SU-DHL-6 (cell line): ENCODE measurements at regions not wholly inside any gene's neighbourhood (a gene's known extent, or its start where the extent isn't known, plus 50 kb on each side); places are given as distances from the start of the nearest gene placed in this dataset.

Source experiments
- H2AFZ ChIP-seq: fragments of 200-600 bp; sonication (generic); 2 replicates; pipeline ENCODE4 v1.6.1; 2014; ENCODE audit warnings: low read depth, mild to moderate bottlenecking, moderate library complexity, mixed read lengths, antibody characterized with exemption, low read length; ENCODE audit not compliant: severe bottlenecking
- H3F3A ChIP-seq: fragments of 200-600 bp; shearing (Covaris generic); 2 replicates; pipeline ENCODE4 v1.6.0; 2016; ENCODE audit warnings: antibody characterized with exemption, mild to moderate bottlenecking; ENCODE audit not compliant: insufficient read depth
- H3K27ac ChIP-seq: fragments of 200-600 bp; sonication (generic); 2 replicates; pipeline ENCODE4 v1.5.1; 2016; ENCODE audit warnings: low read depth, mild to moderate bottlenecking, low read length, moderate library complexity, mixed read lengths
- H3K27me3 ChIP-seq: fragments of 200-600 bp; sonication (generic), shearing (Covaris generic); 2 replicates; pipeline ENCODE4 v1.6.0; 2014; ENCODE audit warnings: mild to moderate bottlenecking, low read length
- H3K36me3 ChIP-seq: fragments of 200-600 bp; sonication (generic); 2 replicates; pipeline ENCODE4 v1.6.1; 2014; ENCODE audit warnings: mild to moderate bottlenecking, low read length, mixed read lengths
- H3K4me2 ChIP-seq: fragments of 300-600, 200-600 bp; shearing (Covaris generic), sonication (generic); 2 replicates; pipeline ENCODE4 v1.6.0; 2014; ENCODE audit warnings: low read length, low read depth, mild to moderate bottlenecking; ENCODE audit not compliant: poor library complexity, severe bottlenecking
- H3K4me3 ChIP-seq: fragments of 200-600 bp; sonication (generic); 2 replicates; pipeline ENCODE4 v1.5.1; 2014; ENCODE audit warnings: antibody characterized with exemption, low read length, mild to moderate bottlenecking, mixed read lengths; ENCODE audit not compliant: insufficient read depth, poor library complexity, severe bottlenecking
- H3K79me2 ChIP-seq: fragments of 200-600 bp; sonication (generic); 2 replicates; pipeline ENCODE4 v1.6.1; 2014; ENCODE audit warnings: mild to moderate bottlenecking, low read length, moderate library complexity; ENCODE audit not compliant: insufficient read depth
- H3K9ac ChIP-seq: fragments of 200-600 bp; sonication (generic); 2 replicates; pipeline ENCODE4 v1.7.0; 2014; ENCODE audit warnings: mild to moderate bottlenecking, low read length
- H3K9me2 ChIP-seq: fragments of 200-600 bp; sonication (generic); replicated peaks from 2 replicates; pipeline ENCODE4 v1.6.1; 2014; ENCODE audit warnings: low read length; ENCODE audit not compliant: insufficient read depth
- H3K9me3 ChIP-seq: fragments of 200-600 bp; sonication (generic); 2 replicates; pipeline ENCODE4 v1.6.1; 2014; ENCODE audit warnings: low read length, mixed read lengths; ENCODE audit not compliant: insufficient read depth
- H4K20me1 ChIP-seq: fragments of 200-600 bp; sonication (generic); 2 replicates; pipeline ENCODE4 v1.6.1; 2014; ENCODE audit warnings: low read depth, mild to moderate bottlenecking, antibody characterized with exemption, low read length, moderate library complexity, mixed read lengths
- EZH2phosphoT487 ChIP-seq: fragments of 200-600 bp; sonication (generic), shearing (Covaris generic); conservative IDR thresholded peaks from 2 replicates; pipeline ENCODE4 v1.6.1; 2018; ENCODE audit warnings: mild to moderate bottlenecking, antibody characterized with exemption, low read length, moderate library complexity, mixed read lengths
- TF ChIP-seq, protein P1 (sequence below): fragments of 200-600 bp; sonication (generic); IDR thresholded peaks from one replicate; pipeline ENCODE4 v1.5.1; 2017; ENCODE audit warnings: antibody characterized with exemption, mild to moderate bottlenecking, low read length, moderate library complexity; ENCODE audit not compliant: insufficient read depth, poor library complexity, severe bottlenecking

DNA sequence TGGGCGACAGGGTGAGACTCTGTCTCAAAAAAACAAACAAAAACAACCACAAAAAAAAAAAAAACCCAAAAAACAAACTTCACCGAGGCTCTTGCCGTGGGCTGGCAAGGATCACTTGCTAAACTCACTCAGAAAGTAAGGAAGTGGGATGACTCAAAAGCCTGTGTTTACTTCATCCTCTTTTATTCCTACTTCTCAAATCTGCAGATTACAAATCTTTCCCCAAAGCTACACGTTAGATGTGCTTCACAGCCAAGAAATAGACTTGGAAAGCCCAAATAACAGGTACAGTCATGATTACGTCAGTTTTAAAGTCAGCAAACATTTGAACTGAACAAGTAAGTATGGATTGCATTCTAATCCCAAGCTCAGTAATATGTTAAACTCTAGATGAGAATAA is 359.3 kb downstream of the ADGRL2 start:
- Histone ChIP-seq H3K4me2 (no peak overlapping the region), H2AFZ (no peak overlapping the region), H3K27ac (no peak overlapping the region), H3K9ac (no peak overlapping the region), H4K20me1 (no peaks in the 10 kb centered on the region), H3K79me2 (no peaks in the 10 kb centered on the region), H3K27me3 (no peaks in the 10 kb centered on the region), H3F3A (no peaks in the 10 kb centered on the region), H3K4me3 (no peak overlapping the region), H3K9me2 (no peaks in the 10 kb centered on the region), H3K36me3 (no peaks in the 10 kb centered on the region), H3K9me3 (no peaks in the 10 kb centered on the region)
- no peak for TF ChIP-seq EZH2phosphoT487
- TF ChIP-seq, protein P1, sequence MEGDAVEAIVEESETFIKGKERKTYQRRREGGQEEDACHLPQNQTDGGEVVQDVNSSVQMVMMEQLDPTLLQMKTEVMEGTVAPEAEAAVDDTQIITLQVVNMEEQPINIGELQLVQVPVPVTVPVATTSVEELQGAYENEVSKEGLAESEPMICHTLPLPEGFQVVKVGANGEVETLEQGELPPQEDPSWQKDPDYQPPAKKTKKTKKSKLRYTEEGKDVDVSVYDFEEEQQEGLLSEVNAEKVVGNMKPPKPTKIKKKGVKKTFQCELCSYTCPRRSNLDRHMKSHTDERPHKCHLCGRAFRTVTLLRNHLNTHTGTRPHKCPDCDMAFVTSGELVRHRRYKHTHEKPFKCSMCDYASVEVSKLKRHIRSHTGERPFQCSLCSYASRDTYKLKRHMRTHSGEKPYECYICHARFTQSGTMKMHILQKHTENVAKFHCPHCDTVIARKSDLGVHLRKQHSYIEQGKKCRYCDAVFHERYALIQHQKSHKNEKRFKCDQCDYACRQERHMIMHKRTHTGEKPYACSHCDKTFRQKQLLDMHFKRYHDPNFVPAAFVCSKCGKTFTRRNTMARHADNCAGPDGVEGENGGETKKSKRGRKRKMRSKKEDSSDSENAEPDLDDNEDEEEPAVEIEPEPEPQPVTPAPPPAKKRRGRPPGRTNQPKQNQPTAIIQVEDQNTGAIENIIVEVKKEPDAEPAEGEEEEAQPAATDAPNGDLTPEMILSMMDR: no peak

GRCh38 chr1:82158981-82159380 is 358.2 kb downstream of the ADGRL2 start:
- H3K36me3 ChIP-seq: no peaks in the 10 kb centered on the region
- no peak for TF ChIP-seq EZH2phosphoT487
- TF ChIP-seq, protein P1: no peak
- no peaks in the 10 kb centered on the region for H3K9me2 ChIP-seq
- no peaks in the 10 kb centered on the region for H3K9me3 ChIP-seq
- H3F3A ChIP-seq: no peaks in the 10 kb centered on the region
- H4K20me1 ChIP-seq: no peaks in the 10 kb centered on the region
- H3K27ac ChIP-seq: no peak overlapping the region
- H3K79me2 ChIP-seq: no peaks in the 10 kb centered on the region
- H3K9ac ChIP-seq: no peak overlapping the region
- H3K4me2 ChIP-seq: no peak overlapping the region
- H3K27me3 ChIP-seq: no peaks in the 10 kb centered on the region
- no peak overlapping the region for H2AFZ ChIP-seq
- no peak overlapping the region for H3K4me3 ChIP-seq

- Histone ChIP-seq H4K20me1 (no peaks in the 10 kb centered on the region), H3K79me2 (no peaks in the 10 kb centered on the region), H3F3A (peaks cover 8% of the 10 kb centered on the region), H3K4me3 (no peak overlapping the region), H3K4me2 (peak overlapping the region; percentile 70), H3K27ac (peak overlapping the region; percentile 91), H3K9ac (no peak overlapping the region), H2AFZ (peak overlapping the region; percentile 65), H3K27me3 (no peaks in the 10 kb centered on the region), H3K9me2 (no peaks in the 10 kb centered on the region), H3K36me3 (no peaks in the 10 kb centered on the region), H3K9me3 (no peaks in the 10 kb centered on the region)
- TF ChIP-seq, protein P1: no peak
These were observed 353.7 kb downstream of the ADGRL2 start for GRCh38 chr1:82154219-82154970.
